BE2C (cell line): ENCODE measurements at regions not wholly inside any gene's neighbourhood (a gene's known extent, or its start where the extent isn't known, plus 50 kb on each side); places are given as distances from the start of the nearest gene placed in this dataset.

Experiments
- DNase-seq: peaks from one replicate; pipeline ENCODE4 v3.0.0-alpha.2; 2020
- H3K27me3 ChIP-seq: fragments of 250-450 bp; sonication (Bioruptor Pico); 2 replicates; pipeline ENCODE4 v1.5.1; 2020; ENCODE audit warnings: mild to moderate bottlenecking
- H3K36me3 ChIP-seq: fragments of 250-450 bp; sonication (Bioruptor Pico); 2 replicates; pipeline ENCODE4 v1.5.1; 2020; ENCODE audit warnings: mild to moderate bottlenecking
- H3K4me1 ChIP-seq: fragments of 250-450 bp; sonication (Bioruptor Pico); 2 replicates; pipeline ENCODE4 v1.5.1; 2020
- H3K4me3 ChIP-seq: 2 replicates; pipeline ENCODE4 v1.5.1; 2011; ENCODE audit warnings: low read depth, low read length
- H3K9me3 ChIP-seq: fragments of 250-450 bp; sonication (Bioruptor Pico); 2 replicates; pipeline ENCODE4 v1.5.1; 2020
- CTCF ChIP-seq: IDR thresholded peaks from 2 replicates; pipeline ENCODE4 v1.5.1; 2012; ENCODE audit warnings: mild to moderate bottlenecking, low read depth, low read length

- no peaks in the 10 kb centered on the region for H3K9me3 ChIP-seq
- no peaks in the 10 kb centered on the region for H3K27me3 ChIP-seq
- no peaks in the 10 kb centered on the region for H3K36me3 ChIP-seq
- no peaks in the 10 kb centered on the region for H3K4me1 ChIP-seq
- no peak overlapping the region for H3K4me3 ChIP-seq
- DNase-seq: no peak
- TF ChIP-seq CTCF: no peak
Measured at GRCh38 chr17:69909389-69909788, 165.6 kb upstream of the KCNJ16 start.

GRCh38 chr17:69912805-69913204 lies 162.2 kb upstream of the KCNJ16 start:
- no peak for TF ChIP-seq CTCF
- DNase-seq: no peak
- Histone ChIP-seq H3K4me3 (no peak overlapping the region), H3K9me3 (no peaks in the 10 kb centered on the region), H3K36me3 (no peaks in the 10 kb centered on the region), H3K4me1 (no peaks in the 10 kb centered on the region), H3K27me3 (no peaks in the 10 kb centered on the region)

GRCh38 chr17:69913216-69913615 lies 161.8 kb upstream of the KCNJ16 start:
- H3K4me3 ChIP-seq: no peak overlapping the region
- H3K4me1 ChIP-seq: no peaks in the 10 kb centered on the region
- no peaks in the 10 kb centered on the region for H3K36me3 ChIP-seq
- TF ChIP-seq CTCF: no peak
- DNase-seq: no peak
- no peaks in the 10 kb centered on the region for H3K9me3 ChIP-seq
- H3K27me3 ChIP-seq: no peaks in the 10 kb centered on the region

GRCh38 chr17:69913616-69914015 lies 161.4 kb upstream of the KCNJ16 start:
- TF ChIP-seq CTCF: no peak
- Histone ChIP-seq H3K4me1 (no peaks in the 10 kb centered on the region), H3K27me3 (no peaks in the 10 kb centered on the region), H3K4me3 (no peak overlapping the region), H3K9me3 (no peaks in the 10 kb centered on the region), H3K36me3 (no peaks in the 10 kb centered on the region)
- no peak for DNase-seq

GRCh38 chr17:69914520-69914919 lies 160.5 kb upstream of the KCNJ16 start:
- TF ChIP-seq CTCF: no peak
- no peaks in the 10 kb centered on the region for H3K4me1 ChIP-seq
- DNase-seq: no peak
- no peaks in the 10 kb centered on the region for H3K27me3 ChIP-seq
- no peaks in the 10 kb centered on the region for H3K36me3 ChIP-seq
- H3K4me3 ChIP-seq: no peak overlapping the region
- no peaks in the 10 kb centered on the region for H3K9me3 ChIP-seq

GRCh38 chr17:69916761-69917160 lies 158.3 kb upstream of the KCNJ16 start:
- TF ChIP-seq CTCF: no peak
- Histone ChIP-seq H3K9me3 (no peaks in the 10 kb centered on the region), H3K27me3 (no peaks in the 10 kb centered on the region), H3K4me1 (no peaks in the 10 kb centered on the region), H3K4me3 (no peak overlapping the region), H3K36me3 (no peaks in the 10 kb centered on the region)
- no peak for DNase-seq
